GM19239 (cell line): ENCODE measurements at regions not wholly inside any gene's neighbourhood (a gene's known extent, or its start where the extent isn't known, plus 50 kb on each side); places are given as distances from the start of the nearest gene placed in this dataset.
"Not testable (repeated sequence)": the region's sequence is repeated elsewhere in the genome, so short reads cannot be mapped to it uniquely, and the experiment has no call there.

ENCODE experiments used
- DNase-seq: peaks from one replicate; pipeline ENCODE4 v3.0.0; 2011; ENCODE audit warnings: low spot score; ENCODE audit not compliant: insufficient read length
- FAIRE-seq: peaks from 2 replicates; lab custom pipeline; 2011; peaks lifted over from hg19 to GRCh38; lab: Jason Lieb, UNC

GRCh38 chr5:17748941-17749340 lies 114.7 kb downstream of the TAF11L14 start:
- no peak for FAIRE-seq

GRCh38 chr5:17755406-17755805 lies 121.1 kb downstream of the TAF11L14 start:
- FAIRE-seq, DNase-seq: not testable (repeated sequence)

More at GRCh38 chr5:17748941-17749340, 114.7 kb downstream of the TAF11L14 start:
- no peak for DNase-seq

- no peak for FAIRE-seq
- no peak for DNase-seq
Measured at GRCh38 chr5:17761326-17761725, 127.1 kb downstream of the TAF11L14 start.

- DNase-seq: no peak
- no peak for FAIRE-seq
Measured at GRCh38 chr5:17763301-17763700, 129.0 kb downstream of the TAF11L14 start.

DNA sequence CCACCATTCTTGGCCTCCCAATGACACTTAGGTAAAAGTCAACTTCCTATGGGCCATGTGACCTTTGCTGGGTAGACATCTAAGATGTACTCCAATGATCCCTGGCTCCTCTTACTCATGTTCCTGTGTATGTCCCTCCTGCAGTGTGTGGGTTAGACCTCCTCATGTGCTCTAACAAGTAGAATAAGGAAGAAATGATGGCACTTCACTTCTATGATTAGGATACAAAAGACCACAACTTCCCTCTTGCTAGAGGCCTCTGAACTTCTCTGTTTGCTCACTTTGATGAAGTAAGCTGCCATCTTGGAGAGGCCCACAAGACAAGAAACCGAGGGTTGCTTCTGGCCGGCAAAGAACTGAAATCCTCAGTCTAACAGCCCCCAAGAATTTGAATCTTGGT lies 131.8 kb downstream of the TAF11L14 start:
- no peak for FAIRE-seq
- no peak for DNase-seq

GRCh38 chr5:17769277-17769676 lies 135.0 kb downstream of the TAF11L14 start:
- DNase-seq (no peak), FAIRE-seq (no peak)

DNA sequence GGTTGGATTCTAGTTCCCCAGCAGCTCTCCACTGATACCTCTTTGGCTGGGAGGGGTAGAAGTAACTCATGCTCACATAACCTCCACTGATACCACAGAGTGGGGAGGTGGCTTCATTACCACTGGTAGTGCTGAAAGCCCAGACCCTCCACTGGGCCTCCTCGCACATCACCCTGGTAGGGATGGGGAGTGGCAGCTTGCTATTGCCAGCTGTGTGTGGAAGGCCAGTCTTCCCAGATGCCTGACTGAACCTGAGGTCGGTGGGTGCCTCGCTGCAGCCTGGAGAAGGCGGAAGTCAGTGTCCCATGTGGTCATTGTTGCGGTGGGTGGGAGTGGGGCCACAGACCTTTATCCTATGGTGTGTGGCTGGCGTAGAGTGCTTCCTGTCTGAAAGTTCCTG lies 138.0 kb downstream of the TAF11L14 start:
- DNase-seq (no peak), FAIRE-seq (no peak)

DNA sequence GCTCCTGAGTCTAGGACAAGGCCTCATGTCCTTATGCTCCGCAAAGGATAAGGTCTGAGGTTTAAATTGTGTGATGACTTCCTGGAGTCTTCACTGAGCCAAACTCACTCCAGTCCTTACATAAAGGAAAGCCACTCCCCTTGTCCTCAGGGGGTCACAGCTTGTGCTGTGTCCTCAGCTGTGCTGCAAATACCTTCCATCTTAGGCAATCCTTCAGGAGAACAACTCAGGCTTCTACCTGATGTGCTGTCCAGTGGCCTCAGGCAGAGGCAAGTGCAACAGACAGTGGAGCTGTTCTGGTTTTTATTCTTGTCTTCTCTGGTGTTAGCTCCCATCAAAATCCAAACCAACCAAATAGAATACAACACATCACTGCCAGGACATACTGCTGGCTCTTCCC lies 151.5 kb downstream of the TAF11L14 start:
- DNase-seq (no peak), FAIRE-seq (no peak)

DNA sequence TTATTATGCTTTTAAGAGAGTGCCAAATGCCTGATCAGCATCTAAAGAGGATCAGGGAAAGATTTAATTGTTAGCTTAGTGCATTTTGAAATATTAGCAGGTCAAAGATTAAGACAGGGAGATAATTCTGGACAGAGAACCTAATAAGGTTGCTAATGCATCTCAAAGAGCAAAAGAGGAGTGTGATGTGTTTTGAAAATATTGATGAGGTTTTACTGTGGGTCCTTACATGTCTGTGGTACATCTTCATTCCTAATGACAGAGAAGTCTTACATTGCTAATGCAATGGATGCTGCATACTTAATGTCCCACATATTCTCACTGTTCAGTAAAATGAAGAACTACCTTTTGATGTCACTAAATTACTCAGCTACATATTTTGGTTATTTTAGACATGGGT lies 154.1 kb downstream of the TAF11L14 start:
- no peak for FAIRE-seq
- no peak for DNase-seq

DNA sequence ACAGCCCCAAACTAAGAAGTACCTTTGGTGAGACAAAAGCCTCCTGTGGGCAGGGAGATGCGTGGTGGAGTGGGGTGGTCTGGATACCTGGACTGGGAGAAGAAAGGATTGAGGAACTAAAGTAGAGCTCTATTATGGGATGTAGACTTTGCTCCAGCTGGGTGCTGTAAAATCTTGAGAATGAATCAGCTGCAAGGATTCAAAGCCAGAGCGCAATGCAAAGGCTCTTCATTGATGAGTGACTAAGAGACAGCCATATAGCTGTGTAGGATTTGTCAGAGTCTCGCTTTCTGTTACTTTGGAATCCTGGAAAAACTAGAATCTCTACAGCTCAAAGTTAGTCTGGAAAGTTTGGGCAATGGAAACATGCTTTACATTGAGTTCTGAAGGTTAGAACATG lies 159.9 kb downstream of the TAF11L14 start:
- FAIRE-seq (no peak), DNase-seq (no peak)

- FAIRE-seq: no peak
- DNase-seq: no peak
Measured at GRCh38 chr5:17794815-17795214, 160.6 kb downstream of the TAF11L14 start.

DNA sequence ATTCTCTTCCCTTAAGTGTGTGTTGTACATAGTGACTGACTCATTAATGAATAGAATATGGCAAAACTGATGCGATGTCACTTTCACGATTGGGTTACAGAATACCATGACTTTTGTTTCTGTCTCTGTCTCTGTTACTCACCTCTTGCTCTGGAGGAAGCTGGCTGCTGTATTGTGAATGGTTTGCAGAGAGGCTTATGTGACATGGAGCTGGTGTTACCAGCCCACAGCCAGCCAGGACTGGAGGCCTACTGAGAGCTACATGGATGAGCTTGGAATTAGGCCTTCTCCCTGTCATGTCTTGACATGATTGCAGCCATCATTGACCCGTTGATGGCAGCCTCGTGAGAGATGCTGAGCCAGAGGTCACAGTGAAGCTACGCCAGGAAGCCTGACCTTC lies 161.9 kb downstream of the TAF11L14 start:
- DNase-seq (no peak), FAIRE-seq (no peak)

DNA sequence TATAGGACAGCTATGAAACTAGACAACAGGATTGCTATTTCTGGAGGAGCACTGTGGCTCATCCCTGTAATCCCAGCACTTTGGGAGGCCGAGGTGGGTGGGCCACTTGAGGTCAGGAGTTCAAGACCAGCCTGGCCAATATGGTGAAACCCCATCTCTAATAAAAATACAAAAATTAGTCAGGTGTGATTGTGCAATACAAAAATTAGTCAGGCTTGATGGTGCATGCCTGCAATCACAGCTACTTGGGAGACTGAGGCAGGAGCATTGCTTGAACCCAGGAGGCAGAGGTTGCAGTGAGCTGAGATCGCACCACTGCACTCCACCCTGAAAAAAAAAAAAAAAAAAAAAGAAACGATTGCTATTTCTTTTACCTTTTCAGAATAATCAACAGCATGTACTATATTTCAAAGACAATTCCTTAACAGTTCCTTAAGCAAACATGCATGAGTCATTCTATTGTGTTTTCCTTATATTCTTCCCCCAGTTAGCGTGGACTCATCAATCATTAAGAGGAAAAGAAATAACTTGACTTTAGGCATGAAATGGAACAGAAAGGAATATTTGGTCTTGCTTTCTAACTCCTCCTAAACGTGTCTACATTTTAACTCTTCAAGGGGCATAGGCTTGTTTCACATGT lies 162.6 kb downstream of the TAF11L14 start:
- FAIRE-seq (no peak), DNase-seq (no peak)

DNA sequence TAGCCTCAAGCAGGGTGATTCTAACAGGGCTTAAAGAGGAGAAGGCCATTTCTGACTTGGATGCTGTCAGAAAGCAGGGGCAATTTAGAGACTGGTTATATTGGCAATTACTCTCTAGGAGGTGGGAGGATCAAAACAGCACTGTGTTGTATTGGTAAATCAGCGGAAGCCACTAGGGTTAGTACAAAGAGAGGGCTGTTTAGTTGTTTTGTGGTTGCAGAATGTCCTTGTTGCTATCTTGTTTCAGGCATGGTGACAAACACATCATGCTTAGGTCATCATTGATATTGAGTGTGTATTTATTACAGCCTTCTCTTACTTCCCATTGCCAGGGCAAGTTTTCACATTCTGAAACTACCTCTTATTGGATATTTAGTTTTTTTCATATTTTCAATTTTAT lies 165.3 kb downstream of the TAF11L14 start:
- FAIRE-seq (no peak), DNase-seq (no peak)

- DNase-seq (no peak), FAIRE-seq (no peak)
Measured at GRCh38 chr5:17801595-17801994, 167.3 kb downstream of the TAF11L14 start.

- DNase-seq (no peak), FAIRE-seq (no peak)
Measured at GRCh38 chr5:17802256-17802655, 168.0 kb downstream of the TAF11L14 start.

GRCh38 chr5:17803971-17804370 lies 169.7 kb downstream of the TAF11L14 start:
- DNase-seq (no peak), FAIRE-seq (no peak)

DNA sequence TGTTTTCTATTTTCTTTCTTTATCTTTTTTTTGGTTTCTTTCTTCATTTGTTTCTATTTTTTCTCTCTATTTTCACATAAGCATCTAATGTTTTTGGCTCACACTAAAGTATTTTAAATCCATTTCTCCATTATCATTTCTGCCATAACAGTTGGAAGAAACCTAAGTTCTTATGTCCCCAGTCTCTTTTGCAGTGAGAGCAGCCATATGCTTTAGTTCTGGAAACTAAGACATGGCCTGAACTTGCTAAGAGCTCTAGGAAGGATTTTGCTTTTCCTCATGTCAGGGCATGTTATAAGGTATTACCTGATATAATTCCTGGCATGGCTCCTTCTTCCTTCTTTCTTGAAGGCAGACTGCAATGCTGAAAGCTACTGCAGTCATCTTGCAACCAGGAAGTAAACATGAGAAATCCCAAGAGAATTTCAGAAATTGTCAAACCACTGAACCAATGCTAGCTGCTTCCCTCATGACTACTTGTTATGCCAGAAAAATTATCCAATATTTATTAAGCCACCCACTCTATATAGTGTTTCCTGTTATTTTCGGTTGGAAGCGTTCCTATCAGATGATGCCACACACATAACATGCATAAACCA lies 171.1 kb downstream of the TAF11L14 start:
- FAIRE-seq: no peak
- DNase-seq: no peak

DNA sequence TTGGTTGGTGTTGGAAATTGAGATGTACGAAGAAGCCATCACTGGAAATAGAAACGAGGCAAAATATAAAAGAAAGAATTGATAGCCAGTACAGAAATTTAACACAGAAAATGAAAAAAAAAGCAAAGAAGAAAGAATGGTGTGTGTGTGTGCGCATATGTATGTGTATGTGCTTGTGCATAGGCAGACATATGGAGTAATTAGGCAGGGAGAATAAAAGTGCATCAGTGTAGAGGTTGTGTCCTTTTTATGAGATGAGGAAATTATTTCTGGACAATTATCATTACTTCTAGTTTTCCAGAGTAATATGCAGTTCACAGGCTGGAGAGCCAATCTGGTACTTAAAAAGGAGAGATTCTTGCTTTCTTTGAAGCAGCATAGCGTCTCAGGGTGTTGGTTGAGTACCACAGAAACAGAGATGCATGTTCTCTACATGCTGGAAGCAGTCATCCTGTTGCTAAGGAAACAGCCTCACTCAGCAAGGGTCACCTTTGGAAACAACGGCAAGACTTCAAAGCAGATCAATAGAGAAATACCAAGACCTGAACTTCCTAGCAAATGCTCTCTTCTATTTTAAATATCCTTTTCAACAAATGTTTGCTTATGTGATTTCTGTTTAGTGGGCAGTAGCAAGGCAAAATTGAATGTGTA lies 172.7 kb downstream of the TAF11L14 start:
- FAIRE-seq (no peak), DNase-seq (no peak)

GRCh38 chr5:17808566-17808965 lies 174.3 kb downstream of the TAF11L14 start:
- DNase-seq (no peak), FAIRE-seq (no peak)

DNA sequence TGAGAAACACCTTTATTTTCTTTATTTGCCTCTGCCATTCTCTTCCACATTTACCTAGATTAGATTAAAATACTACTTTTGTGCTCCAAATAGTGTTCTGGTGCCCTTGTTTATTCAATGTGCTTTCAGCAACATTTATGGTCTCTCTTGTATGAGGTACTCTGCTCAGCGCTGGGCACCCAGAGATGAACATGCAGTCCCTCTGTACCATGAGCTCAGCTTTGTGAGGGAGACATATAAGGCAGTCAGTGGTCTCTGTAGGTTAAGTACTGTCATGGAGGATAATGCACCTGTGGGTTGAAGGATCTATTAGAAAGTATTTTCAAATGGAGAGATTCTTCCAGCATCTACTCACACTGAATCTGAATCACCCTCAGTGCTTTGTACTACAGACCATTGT lies 176.5 kb downstream of the TAF11L14 start:
- FAIRE-seq: no peak

GRCh38 chr5:17813214-17813613 lies 179.0 kb downstream of the TAF11L14 start:
- no peak for DNase-seq
- no peak for FAIRE-seq

More for the DNA sequence above, 176.5 kb downstream of the TAF11L14 start:
- DNase-seq: no peak
